GM18511 (cell line): ENCODE measurements at regions not wholly inside any gene's neighbourhood (a gene's known extent, or its start where the extent isn't known, plus 50 kb on each side); places are given as distances from the start of the nearest gene placed in this dataset.
A peak's percentile ranks its signal among the peaks of the same experiment; 100 is the strongest.

Experiments
- ATAC-seq: cut with Tn5 transposase; IDR thresholded peaks from one replicate; pipeline ENCODE4 v1.9.1; 2021; ENCODE audit warnings: mild to moderate bottlenecking, moderate library complexity; ENCODE audit not compliant: unreplicated experiment

- ATAC-seq, result no peak
Observed at GRCh38 chr5:63894690-63895089, 67.6 kb downstream of the HTR1A start.

- no peak for ATAC-seq
Observed at GRCh38 chr5:63878788-63879187, 83.5 kb downstream of the HTR1A start.

GRCh38 chr5:63877961-63878360 is 84.3 kb downstream of the HTR1A start:
- ATAC-seq, result no peak

- no peak for ATAC-seq
Observed at GRCh38 chr5:63860379-63860778, 101.9 kb downstream of the HTR1A start.

- ATAC-seq, result no peak
Observed at GRCh38 chr5:63854076-63854475, 108.2 kb downstream of the HTR1A start.

GRCh38 chr5:63843190-63843589 is 119.1 kb downstream of the HTR1A start:
- ATAC-seq, result no peak

- ATAC-seq, result no peak
Observed at GRCh38 chr5:63837437-63837836, 124.8 kb downstream of the HTR1A start.

GRCh38 chr5:63831381-63831780 is 130.9 kb downstream of the HTR1A start:
- no peak for ATAC-seq

- ATAC-seq, result no peak
Observed at GRCh38 chr5:63825984-63826383, 136.3 kb downstream of the HTR1A start.

- no peak for ATAC-seq
Observed at GRCh38 chr5:63823583-63823982, 138.7 kb downstream of the HTR1A start.

GRCh38 chr5:63822614-63823013 is 139.6 kb downstream of the HTR1A start:
- no peak for ATAC-seq

GRCh38 chr5:63820577-63820976 is 141.7 kb downstream of the HTR1A start:
- ATAC-seq, result no peak

- ATAC-seq, result no peak
Observed at GRCh38 chr5:63812693-63813092, 149.6 kb downstream of the HTR1A start.

- ATAC-seq, result no peak
Observed at GRCh38 chr5:63811961-63812360, 150.3 kb downstream of the HTR1A start.

GRCh38 chr5:63811286-63811685 is 151.0 kb downstream of the HTR1A start:
- no peak for ATAC-seq

GRCh38 chr5:63805151-63805550 is 157.1 kb downstream of the HTR1A start:
- no peak for ATAC-seq

GRCh38 chr5:63803165-63803564 is 159.1 kb downstream of the HTR1A start:
- no peak for ATAC-seq

- no peak for ATAC-seq
Observed at GRCh38 chr5:63794979-63795378, 167.3 kb downstream of the HTR1A start.

GRCh38 chr5:63794296-63794695 is 167.9 kb downstream of the HTR1A start:
- ATAC-seq, result no peak

- ATAC-seq, result peak; percentile 62
Observed at GRCh38 chr5:63774939-63775338, 187.3 kb downstream of the HTR1A start.

GRCh38 chr5:63768221-63768620 is 194.0 kb downstream of the HTR1A start:
- ATAC-seq, result peak; percentile 54

GRCh38 chr5:63760965-63761364 is 201.3 kb downstream of the HTR1A start:
- no peak for ATAC-seq

- ATAC-seq, result peak; percentile 43
Observed at GRCh38 chr5:63743096-63743798, 219.0 kb downstream of the HTR1A start.
